ENCODE measurements at regions not wholly inside any gene's neighbourhood (a gene's known extent, or its start where the extent isn't known, plus 50 kb on each side); places are given as distances from the start of the nearest gene placed in this dataset.

GRCh38 chr12:39224971-39225370 lies 217.9 kb downstream of the KIF21A start:
- no peak for DNase-seq (ENCODE audit: low read depth)
- no peak overlapping the region for H3K4me3 ChIP-seq (ENCODE audit: low read depth, low read length)
- no peak for TF ChIP-seq CTCF (IDR thresholded peaks at IDR 0.05; ENCODE audit: insufficient read depth, low read length)

GRCh38 chr12:39205969-39206368 lies 237.0 kb downstream of the KIF21A start:
- no peak for DNase-seq (ENCODE audit: low read depth)
- no peak for TF ChIP-seq CTCF (IDR thresholded peaks at IDR 0.05; ENCODE audit: insufficient read depth, low read length)
- H3K4me3 ChIP-seq (ENCODE audit: low read depth, low read length), result no peak overlapping the region

- H3K4me3 ChIP-seq (ENCODE audit: low read depth, low read length), result no peak overlapping the region
- TF ChIP-seq CTCF (IDR thresholded peaks at IDR 0.05; ENCODE audit: insufficient read depth, low read length), result no peak
- DNase-seq (ENCODE audit: low read depth), result no peak
Observed at GRCh38 chr12:39199351-39199750, 243.6 kb downstream of the KIF21A start.

GRCh38 chr12:39188689-39189088 lies 254.2 kb downstream of the KIF21A start:
- H3K4me3 ChIP-seq (ENCODE audit: low read depth, low read length), result no peak overlapping the region
- TF ChIP-seq CTCF (IDR thresholded peaks at IDR 0.05; ENCODE audit: insufficient read depth, low read length), result no peak
- DNase-seq (ENCODE audit: low read depth), result no peak

GRCh38 chr12:39186744-39187143 lies 256.2 kb downstream of the KIF21A start:
- TF ChIP-seq CTCF (IDR thresholded peaks at IDR 0.05; ENCODE audit: insufficient read depth, low read length), result no peak
- no peak overlapping the region for H3K4me3 ChIP-seq (ENCODE audit: low read depth, low read length)
- no peak for DNase-seq (ENCODE audit: low read depth)

- no peak for DNase-seq (ENCODE audit: low read depth)
- no peak overlapping the region for H3K4me3 ChIP-seq (ENCODE audit: low read depth, low read length)
- TF ChIP-seq CTCF (IDR thresholded peaks at IDR 0.05; ENCODE audit: insufficient read depth, low read length), result no peak
Observed at GRCh38 chr12:39178837-39179236, 264.1 kb downstream of the KIF21A start.

GRCh38 chr12:39176356-39176755 lies 266.6 kb downstream of the KIF21A start:
- TF ChIP-seq CTCF (IDR thresholded peaks at IDR 0.05; ENCODE audit: insufficient read depth, low read length), result no peak
- no peak for DNase-seq (ENCODE audit: low read depth)
- H3K4me3 ChIP-seq (ENCODE audit: low read depth, low read length), result no peak overlapping the region

Measured in fibroblast of the aortic adventitia (primary cell).